GM21723 (cell line): ENCODE measurements at regions not wholly inside any gene's neighbourhood (a gene's known extent, or its start where the extent isn't known, plus 50 kb on each side); places are given as distances from the start of the nearest gene placed in this dataset.
"Not testable (repeated sequence)": the region's sequence is repeated elsewhere in the genome, so short reads cannot be mapped to it uniquely, and the experiment has no call there.

Source experiments
- ATAC-seq: cut with Tn5 transposase; IDR thresholded peaks from one replicate; pipeline ENCODE4 v1.9.1; 2021; ENCODE audit warnings: mild to moderate bottlenecking, moderate library complexity; ENCODE audit not compliant: unreplicated experiment

DNA sequence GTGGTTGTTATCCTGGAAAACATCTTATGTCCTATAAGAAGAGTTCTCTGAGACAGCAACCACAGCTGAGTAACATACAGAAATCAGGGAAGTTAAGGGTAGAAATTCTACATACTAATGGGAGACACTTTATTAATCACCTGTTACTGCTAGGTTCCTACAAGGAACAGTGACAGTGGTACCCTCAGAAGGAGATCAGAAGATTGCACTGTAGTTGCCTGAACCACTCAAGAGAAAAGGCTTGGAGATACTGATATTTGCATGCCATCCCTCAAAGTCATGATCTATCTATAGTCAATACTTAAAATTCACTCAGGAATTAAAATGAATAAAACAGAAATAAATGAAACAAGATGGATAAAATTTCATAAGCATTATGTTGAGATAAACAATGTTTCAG is 136.0 kb downstream of the LMLN start:
- no peak for ATAC-seq

DNA sequence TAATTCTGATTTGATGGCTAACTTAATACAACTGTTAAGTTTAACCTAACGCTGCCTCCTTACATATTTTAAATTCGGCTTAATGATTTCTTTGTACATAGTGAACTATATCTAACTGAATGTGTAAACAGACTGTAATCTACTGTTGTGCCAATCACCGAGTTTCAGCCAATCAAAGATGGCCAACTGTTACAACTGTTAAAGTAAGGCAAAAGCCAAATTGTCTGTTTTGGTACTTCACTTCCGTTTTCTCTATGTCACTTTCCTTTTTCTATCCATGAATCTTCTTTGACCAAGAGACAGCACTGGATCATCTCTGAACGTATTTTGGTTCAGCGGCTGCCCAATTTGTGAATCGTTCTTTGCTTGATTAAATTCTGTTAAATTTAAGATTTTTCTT is 137.0 kb downstream of the LMLN start:
- ATAC-seq: no peak

DNA sequence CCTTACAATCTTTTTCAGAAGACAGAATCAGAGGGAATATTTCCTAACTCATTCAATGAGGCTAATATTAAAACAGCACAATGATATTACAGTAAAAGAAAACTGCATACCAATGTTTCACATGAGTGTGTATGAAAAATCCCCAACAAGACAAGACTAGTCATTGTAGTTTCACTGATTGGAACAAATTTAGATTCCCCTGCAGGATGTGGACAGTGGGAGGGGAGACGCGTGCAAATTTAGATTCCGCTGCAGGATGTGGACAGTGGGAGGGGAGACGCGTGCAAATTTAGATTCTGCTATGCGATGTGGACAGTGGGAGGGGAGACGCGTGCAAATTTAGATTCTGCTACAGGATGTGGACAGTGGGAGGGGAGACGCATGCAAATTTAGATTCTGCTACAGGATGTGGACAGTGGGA is 138.7 kb downstream of the LMLN start:
- not testable (repeated sequence) for ATAC-seq

DNA sequence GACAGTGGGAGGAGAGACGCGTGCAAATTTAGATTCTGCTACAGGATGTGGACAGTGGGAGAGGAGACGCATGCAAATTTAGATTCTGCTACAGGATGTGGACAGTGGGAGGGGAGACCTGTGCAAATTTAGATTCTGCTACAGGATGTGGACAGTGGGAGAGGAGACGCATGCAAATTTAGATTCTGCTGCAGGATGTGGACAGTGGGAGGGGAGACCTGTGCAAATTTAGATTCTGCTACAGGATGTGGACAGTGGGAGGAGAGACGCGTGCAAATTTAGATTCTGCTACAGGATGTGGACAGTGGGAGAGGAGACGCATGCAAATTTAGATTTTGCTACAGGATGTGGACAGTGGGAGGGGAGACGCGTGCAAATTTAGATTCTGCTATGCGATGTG is 143.1 kb downstream of the LMLN start:
- not testable (repeated sequence) for ATAC-seq

DNA sequence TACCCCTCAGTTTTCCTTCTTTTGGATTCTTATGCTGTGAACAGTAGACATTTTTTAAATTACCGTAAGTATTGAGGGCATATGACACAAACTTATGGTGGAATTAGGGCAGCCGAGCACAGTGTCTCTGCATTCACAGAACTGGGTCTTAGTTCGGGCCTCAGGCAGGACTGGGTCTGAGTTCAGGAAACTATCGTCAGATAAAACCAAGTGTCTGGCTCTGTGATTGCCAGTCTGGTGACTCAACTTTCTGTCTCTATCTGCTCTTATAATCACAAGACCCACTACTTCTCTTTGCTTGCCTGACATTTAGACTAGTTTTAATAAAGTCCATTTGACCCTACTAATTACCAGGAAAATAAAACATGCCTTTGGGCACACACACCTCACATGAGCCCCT is 146.2 kb downstream of the LMLN start:
- no peak for ATAC-seq

DNA sequence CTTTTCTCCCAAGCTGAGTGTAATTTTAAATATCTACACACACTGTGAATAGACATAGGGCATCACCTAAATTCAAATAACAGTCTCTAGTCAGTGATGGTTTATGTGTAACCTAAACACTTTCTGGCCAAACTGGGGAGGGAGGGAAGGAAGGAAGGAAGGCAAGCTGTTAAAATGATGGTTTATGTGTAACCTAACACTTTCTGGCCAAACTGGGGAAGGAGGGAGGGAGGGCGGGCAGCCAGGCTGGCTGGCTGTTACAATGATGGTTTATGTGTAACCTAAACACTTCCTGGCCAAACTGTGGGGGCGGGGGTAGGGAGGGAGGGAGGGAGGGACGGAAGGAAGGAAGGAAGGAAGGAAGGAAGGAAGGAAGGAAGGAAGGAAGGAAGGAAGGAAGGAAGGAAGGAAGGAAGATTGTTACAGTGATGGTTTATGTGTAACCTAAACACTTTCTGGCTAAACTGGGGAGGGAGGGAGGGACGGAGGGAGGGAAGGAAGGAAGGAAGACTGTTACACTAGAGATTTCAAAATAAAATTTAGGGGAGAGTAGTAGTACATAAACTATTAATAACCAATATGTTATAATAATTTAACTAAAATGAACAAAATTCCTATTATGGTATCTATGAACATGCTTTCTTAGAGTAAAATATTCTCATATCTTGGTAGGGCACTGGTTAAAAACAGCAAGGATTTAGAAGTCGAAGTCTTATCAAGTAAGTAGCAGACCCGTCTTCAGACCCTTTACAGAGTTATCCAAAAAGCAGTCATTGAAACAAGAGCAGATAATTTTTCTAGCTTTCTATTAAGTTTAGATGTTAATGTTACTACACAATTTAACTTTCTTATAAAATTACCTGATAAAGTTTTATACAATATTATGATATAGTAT is 148.1 kb downstream of the LMLN start:
- ATAC-seq: no peak

DNA sequence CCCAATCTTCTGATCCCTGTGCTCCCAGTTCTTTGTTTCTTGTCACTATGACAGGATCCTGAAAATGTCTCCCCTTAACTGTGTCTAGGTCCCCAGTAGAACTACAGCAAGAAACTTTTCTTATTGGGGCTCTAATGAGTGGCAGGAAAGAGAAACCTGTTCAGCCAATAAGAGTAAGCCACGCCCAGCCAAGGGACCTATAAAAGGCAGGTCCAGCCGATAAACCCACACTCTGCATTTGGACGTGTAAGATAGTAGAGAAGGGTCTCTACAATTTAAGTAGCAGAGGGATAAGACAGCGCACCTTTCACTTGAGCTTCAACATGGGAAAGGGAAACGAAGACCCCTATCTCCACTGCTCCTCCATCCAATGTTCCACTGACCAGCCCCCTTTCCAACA is 149.9 kb downstream of the LMLN start:
- no peak for ATAC-seq

DNA sequence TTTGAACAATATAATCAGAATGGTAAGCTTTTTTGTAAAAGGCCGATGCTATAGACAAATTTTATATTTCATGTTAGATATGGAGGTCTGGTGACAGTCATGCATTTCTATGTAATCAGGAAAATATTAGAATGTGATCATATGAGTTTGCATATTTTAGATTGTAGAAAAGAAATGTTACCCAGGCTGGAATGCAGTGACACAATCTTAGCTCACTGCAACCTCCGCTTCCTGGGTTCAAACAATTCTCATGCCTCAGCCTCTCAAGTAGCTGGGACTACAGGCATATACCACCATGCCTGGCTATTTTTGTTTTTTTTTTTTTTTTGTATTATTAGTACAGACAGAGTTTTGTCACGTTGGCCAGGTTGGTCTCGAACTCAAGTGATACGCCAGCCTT is 152.0 kb downstream of the LMLN start:
- no peak for ATAC-seq

DNA sequence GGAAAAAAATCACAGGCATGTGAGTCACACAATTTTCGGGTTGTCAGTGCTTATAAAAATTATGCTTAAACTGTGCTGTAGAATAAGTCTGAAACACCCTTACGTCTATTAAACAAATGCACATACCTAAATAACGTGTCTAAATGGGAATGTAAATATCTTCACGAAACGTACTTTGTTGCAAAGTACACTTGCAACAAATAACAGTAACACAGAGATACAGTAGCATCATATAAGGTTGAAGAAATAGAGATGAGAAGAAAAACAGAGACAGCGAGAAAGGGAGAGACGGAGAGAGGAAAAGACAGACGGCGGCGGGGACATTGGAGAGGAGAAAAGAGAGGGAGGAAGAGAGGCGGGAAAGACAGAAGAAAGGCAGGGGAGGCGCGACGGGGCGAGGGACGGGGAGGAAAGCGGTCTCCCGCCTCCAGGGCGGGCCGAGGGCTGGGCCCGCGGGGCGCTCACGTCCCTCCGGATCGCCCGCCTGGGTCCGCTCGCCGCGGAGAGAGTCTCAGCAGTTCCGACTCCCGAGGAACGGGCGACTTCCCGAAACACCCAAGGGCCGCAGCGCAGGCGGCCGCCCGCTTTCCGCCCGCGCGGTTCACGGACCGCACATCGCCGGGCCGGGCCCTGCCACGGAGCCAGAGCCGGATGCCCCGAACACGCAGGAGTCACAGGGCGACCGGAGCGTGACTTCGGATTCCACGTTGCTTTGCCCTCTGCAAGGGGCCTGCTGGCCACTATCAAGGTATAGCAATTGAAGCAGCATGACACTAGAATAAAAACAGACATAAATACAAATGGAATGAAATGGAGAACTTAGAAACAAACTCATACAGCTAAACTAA is 153.4 kb downstream of the LMLN start:
- no peak for ATAC-seq

DNA sequence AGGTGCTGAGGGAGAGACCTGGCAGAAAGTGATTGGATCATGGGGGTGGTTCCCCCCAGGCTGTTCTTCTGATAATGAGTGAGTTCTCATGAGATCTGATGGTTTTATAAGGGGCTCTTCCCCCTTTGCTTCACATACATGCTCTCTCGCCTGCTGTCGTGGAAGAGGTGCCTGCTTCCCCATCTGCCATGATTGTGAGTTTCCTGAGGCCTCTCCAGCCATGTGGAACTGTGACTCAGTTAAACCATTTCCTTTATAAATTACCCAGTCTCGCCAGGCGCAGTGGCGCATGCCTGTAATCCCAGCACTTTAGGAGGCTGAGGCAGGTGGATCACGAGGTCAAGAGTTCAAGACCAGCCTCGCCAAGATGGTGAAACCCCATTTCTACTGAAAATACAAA is 154.5 kb downstream of the LMLN start:
- not testable (repeated sequence) for ATAC-seq

DNA sequence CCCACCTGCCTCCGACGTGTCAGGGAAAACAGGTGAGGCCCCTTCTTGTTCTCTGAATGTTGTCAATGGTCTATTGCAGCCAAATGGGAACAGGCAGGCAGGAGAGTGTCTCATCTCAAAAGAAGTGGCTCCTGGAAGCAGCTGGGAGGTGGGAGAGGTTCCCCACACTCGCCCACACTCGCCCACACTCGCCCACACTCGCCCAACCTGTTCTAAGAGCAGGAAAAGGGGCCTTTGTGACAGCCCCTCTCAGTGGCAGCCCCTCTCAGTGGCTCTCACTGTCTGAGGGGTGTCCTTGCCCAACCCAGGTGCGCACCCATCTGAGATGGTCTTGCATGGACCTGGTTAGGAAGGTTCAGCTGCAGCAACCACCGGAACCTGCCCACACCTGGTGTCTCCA is 162.2 kb downstream of the LMLN start:
- not testable (repeated sequence) for ATAC-seq

DNA sequence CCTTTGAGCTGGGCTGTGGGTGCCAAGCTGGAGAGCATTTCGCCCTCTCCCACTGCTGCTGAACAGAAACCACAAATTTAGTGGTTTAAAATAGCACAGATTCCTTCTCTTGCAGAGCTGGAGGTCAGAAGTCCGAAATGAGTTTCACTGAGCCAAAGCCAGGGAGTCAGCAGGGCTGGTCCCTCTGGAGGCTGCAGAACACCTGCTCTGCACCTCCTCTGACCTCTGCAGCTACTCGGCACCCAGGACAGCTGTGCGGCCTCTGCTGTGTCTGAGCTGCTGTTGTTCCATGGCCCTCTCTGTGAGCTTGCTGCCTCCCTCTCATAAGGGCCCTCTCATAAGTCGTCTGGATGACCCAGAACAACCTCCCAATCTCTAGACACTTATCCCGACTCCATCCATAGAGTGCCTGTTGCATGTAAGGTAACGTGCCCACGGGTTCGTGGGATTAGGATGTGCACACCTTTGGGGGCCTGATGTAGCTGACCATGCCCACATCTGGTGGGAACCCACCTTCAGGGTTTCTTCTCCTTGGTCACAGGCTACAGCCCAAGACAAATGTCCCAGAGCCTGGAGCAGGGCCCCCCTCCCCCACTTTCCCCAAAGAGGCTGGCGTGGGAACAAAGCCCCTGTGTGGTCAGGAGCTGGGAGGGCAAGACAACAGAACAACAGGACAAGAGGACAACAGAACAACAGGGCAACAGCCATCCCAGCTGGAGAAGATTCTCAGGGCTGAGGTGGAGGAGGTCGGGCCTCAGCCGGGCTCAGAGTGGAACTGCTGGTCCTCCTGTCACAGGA is 177.2 kb downstream of the LMLN start:
- not testable (repeated sequence) for ATAC-seq

DNA sequence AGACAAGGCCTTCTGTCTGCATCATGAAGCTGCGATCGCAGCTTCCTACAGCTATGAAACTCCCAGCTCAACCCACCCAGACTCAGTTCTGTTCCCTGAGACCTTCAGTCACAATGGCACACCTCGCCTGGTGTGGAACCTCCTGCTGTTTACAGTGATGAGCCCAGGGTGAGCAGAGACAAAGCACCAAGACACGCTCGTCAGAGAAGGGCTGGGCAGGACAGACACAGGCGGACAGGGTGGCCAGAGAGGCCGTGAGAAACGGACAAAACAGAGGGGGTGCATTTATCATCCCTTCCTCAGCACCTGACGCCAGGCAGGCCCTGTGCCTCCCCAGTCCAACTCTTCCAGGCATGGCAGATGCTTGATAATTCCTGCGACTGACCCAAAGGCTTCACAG is 178.2 kb downstream of the LMLN start:
- ATAC-seq: not testable (repeated sequence)

DNA sequence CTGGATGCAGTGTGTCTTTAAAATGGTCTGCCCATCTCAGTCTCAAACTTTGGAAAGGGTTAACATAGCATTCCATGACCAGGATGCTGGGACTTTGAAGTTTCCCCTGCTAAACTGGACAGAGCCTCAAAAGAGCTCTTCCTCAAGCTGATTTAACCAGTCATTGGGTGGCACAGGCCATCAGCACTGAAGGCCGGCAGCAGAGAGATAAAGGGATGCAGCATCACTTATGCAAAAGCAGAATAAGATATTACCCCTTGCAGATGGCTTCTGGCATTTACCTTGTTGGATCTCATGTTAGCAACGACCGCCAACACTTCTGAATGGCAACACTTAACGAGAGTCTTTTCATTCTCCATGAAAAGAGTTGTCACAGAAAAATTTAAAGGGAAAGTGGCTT is 179.0 kb downstream of the LMLN start:
- ATAC-seq: not testable (repeated sequence)

DNA sequence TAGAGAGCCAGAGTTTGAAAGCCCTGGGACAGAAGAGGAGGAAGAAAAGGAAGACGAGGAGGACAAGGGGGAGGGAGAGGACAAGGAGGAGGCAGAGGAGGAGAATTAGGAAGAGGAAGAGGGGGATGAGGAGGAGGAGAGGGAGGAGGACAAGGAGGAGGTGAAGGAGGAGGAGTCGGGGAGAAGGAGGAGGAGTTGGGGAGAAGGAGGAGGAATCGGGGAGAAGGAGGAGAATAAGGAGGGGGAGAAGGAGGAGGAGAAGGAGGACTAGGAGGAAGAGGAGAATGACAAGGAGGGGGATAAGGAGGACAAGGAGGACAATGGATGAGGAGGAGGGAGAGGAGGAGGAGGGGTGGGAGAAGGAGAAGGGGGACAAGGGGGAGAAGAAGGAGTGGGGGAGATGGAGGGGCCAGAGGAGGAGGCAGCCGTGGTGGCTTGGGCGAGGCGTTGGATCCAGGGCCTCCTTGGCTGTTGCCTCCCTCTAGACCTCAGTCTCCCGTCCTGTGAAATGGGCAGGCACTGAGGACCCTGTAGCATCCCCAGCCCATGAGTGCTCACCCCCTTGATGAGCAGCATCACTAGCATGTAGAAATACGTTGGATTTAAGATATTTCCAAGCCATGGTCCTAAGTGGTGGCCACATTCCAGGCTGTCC is 179.6 kb downstream of the LMLN start:
- ATAC-seq: not testable (repeated sequence)

DNA sequence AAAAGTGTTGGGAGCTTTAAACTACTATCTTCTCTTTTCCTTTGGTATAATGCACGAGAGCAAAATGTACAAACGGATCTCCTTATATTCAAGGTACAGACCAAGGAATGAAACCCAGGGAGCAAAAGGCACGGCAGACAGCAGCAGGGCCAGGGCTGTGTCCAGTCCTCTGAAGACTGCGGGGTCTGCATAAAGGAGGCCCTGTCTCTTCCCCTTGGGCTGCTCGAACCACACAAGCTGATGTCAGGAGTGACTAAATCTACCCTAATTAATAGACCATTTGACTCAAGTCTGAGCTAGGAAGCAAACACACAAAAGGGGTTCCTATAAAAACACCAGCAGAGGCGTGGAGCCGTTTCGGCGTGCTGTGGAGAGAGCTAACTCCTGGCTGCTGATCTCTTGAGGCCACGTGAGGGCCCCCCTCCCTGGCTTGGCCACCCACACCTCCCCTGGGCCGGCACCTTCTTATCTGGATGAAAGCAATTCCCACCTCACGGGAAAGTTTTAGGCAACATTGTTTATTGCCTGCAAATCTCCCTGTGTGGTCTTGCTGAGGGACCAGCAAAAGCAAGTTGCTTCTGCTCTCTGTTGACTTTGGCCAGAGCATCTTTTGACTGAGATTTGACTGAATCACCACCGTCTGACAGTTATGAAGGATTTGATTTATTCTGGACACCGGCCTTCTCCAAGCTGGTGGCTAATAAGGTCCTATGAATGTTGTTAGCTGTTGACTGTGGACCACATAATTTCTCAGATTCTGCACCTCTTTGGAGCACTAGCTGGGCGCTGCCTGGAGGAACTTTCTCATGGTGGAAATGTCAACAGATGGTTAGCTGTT is 183.5 kb downstream of the LMLN start:
- ATAC-seq: not testable (repeated sequence)

DNA sequence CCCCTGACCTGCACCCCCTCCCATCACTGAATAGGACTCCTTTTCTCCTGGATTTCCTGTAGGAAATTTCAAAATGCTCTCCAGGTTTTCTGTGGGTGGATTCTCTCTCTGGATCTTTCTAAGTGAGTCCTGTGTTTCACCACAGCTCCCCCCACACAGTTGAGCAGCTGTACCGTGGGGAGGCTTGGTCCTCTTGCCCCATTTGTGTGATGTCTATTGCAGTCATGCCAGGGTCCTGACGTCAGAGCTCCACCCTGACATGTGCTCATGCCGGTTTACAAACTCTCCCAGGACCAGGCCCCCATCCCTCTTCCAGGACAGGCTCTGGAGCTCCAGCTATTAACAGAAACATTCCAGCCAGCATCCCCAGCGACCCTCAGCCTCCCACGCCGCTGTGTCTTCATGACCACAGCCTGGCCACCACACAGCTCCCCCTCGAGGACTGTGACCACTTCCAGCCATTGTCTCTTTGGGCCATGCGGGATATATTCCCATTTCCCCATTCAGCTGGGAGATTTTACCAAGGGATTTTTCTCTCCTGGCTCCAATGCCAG is 185.3 kb downstream of the LMLN start:
- not testable (repeated sequence) for ATAC-seq

DNA sequence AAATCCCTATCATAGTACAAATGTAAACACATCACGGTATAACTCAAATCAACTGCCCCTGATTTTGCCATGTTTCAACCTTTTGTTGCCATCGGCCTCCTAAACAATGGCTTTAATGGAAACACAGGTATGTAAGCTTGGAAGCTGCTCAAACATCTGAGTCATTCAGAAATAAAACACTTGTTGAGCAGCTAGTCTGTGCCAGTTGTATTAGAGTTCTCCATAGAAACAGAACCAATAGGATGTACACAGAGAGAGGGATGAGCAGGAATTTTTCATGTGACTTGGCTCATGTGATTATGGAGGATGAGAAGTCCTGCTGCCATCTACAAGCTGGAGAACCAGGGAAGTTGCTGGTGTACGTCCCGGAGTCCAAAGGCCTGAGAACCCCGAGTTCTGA is 186.1 kb downstream of the LMLN start:
- not testable (repeated sequence) for ATAC-seq

DNA sequence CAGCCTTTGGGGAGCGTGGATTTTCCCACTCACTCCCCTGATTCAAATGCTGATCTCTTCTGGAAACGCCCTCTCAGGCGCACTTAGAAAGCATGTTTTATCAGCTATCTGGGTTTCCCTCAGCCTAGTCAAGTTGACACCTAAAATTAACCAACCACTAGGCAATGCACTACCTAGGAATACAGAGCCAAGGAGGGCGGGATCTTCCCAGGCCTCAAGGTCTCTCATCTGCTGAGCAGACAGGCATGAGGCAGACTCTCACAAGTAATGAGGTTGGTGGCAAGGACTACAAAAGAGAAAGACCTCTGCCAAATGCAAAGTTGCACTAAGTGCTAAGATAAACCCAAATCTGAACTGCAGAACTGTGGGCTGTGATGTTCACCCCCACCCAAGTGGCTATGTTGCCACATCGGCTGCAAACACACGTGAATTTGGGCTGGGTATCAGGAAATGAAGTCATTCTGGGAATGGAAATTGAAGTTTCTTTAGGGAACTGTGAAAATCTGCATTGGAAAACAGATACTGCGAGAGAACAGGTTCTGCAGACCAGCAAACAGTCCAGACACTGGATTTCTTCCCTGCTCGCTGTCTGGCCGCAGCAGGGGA is 186.6 kb downstream of the LMLN start:
- not testable (repeated sequence) for ATAC-seq
